Keratinocyte (primary cell): ENCODE measurements at regions not wholly inside any gene's neighbourhood (a gene's known extent, or its start where the extent isn't known, plus 50 kb on each side); places are given as distances from the start of the nearest gene placed in this dataset.

Source experiments
- DNase-seq: peaks from one replicate; pipeline ENCODE4 v3.0.0-alpha.2; 2011; ENCODE audit warnings: low read depth, missing footprints, low spot score
- FAIRE-seq: peaks from 2 replicates; lab custom pipeline; 2011; peaks lifted over from hg19 to GRCh38; lab: Jason Lieb, UNC
- H2AFZ ChIP-seq: 2 replicates; pipeline ENCODE4 v1.6.0; 2012; ENCODE audit warnings: low read length, control low read depth, inconsistent platforms; ENCODE audit not compliant: control insufficient read depth
- H3K27ac ChIP-seq: 2 replicates; pipeline ENCODE4 v1.5.1; 2011; ENCODE audit warnings: low read length; ENCODE audit not compliant: control insufficient read depth, insufficient read depth
- H3K27me3 ChIP-seq: 3 replicates; pipeline ENCODE4 v1.6.0; 2011; ENCODE audit warnings: low read length; ENCODE audit not compliant: control insufficient read depth, insufficient read depth; ENCODE audit errors: extremely low read depth
- H3K36me3 ChIP-seq, 2 experiments: 2 replicates in 1 of 2; 3 replicates in 1 of 2; pipeline ENCODE4 v1.5.1; 2011; ENCODE audit warnings: low read length in 2 of 2, mild to moderate bottlenecking in 1 of 2; ENCODE audit not compliant: control insufficient read depth in 2 of 2, insufficient read depth in 2 of 2; ENCODE audit errors: extremely low read depth in 1 of 2
- H3K4me1 ChIP-seq: 3 replicates; pipeline ENCODE4 v1.5.1; 2011; ENCODE audit warnings: low read length; ENCODE audit not compliant: control insufficient read depth, insufficient read depth; ENCODE audit errors: extremely low read depth
- H3K4me2 ChIP-seq: 3 replicates; pipeline ENCODE4 v1.6.0; 2011; ENCODE audit warnings: low read depth, low read length; ENCODE audit not compliant: control insufficient read depth, insufficient read depth; ENCODE audit errors: extremely low read depth
- H3K4me3 ChIP-seq, 3 experiments: fragments of 200-600 bp in 1 of 3; sonication (generic) in 1 of 3; 2 replicates in 2 of 3; 3 replicates in 1 of 3; pipeline ENCODE4 v1.5.1; 2011 to 2016; ENCODE audit warnings: low read length in 3 of 3, mild to moderate bottlenecking in 3 of 3, control low read depth in 2 of 3, inconsistent platforms in 1 of 3, low read depth in 1 of 3, mixed read lengths in 1 of 3, mixed run types in 1 of 3, moderate library complexity in 1 of 3; ENCODE audit not compliant: control insufficient read depth in 2 of 3, insufficient read depth in 2 of 3; ENCODE audit errors: extremely low read depth in 1 of 3
- H3K79me2 ChIP-seq: 2 replicates; pipeline ENCODE4 v1.6.0; 2012; ENCODE audit warnings: low read length; ENCODE audit not compliant: control insufficient read depth, insufficient read depth
- H3K9ac ChIP-seq: 3 replicates; pipeline ENCODE4 v1.6.0; 2011; ENCODE audit warnings: low read length; ENCODE audit not compliant: control insufficient read depth, insufficient read depth; ENCODE audit errors: extremely low read depth
- H3K9me1 ChIP-seq: 3 replicates; pipeline ENCODE4 v1.6.0; 2011; ENCODE audit warnings: low read length; ENCODE audit not compliant: control insufficient read depth, insufficient read depth; ENCODE audit errors: extremely low read depth
- H3K9me3 ChIP-seq: 2 replicates; pipeline ENCODE4 v1.5.1; 2012; ENCODE audit warnings: low read depth, low read length; ENCODE audit not compliant: control insufficient read depth
- H4K20me1 ChIP-seq: 3 replicates; pipeline ENCODE4 v1.6.0; 2011; ENCODE audit warnings: low read length; ENCODE audit not compliant: control insufficient read depth, insufficient read depth; ENCODE audit errors: extremely low read depth
- EZH2 ChIP-seq: IDR thresholded peaks from one replicate; pipeline ENCODE4 v1.6.1; 2012; ENCODE audit warnings: inconsistent platforms, mild to moderate bottlenecking, low read length, moderate library complexity
- dilution Hi-C: fragments of 300-500 bp; cut with MboI; formaldehyde crosslinking; loops from one replicate; pipeline ENCODE4 v1.7.0; 2020; ENCODE audit warnings: low sequenced_read_pairs; ENCODE audit not compliant: extremely low pct_ligation_motif_present
- TF ChIP-seq, protein P1 (sequence below), 3 experiments: IDR thresholded peaks in 1 of 3; conservative IDR thresholded peaks in 1 of 3; optimal IDR thresholded peaks in 1 of 3; 2 replicates in 2 of 3; 3 replicates in 1 of 3; pipeline versions ENCODE3 to v1.5.1; 2011; ENCODE audit warnings: low read length in 3 of 3, mild to moderate bottlenecking in 3 of 3, moderate library complexity in 2 of 3, control low read depth in 1 of 3, inconsistent platforms in 1 of 3; ENCODE audit not compliant: insufficient read depth in 2 of 3; ENCODE audit errors: extremely low read depth in 1 of 3

GRCh38 chr7:26461518-26461917 lies 169.9 kb downstream of the SNX10 start:
- Histone ChIP-seq H3K9me3 (no peaks in the 10 kb centered on the region), H2AFZ (no peak overlapping the region), H3K9me1 (no peaks in the 10 kb centered on the region), H3K27me3 (peaks cover 2% of the 10 kb centered on the region), H3K4me2 (no peak overlapping the region), H3K27ac (no peak overlapping the region), H3K79me2 (no peaks in the 10 kb centered on the region), H3K4me1 (no peaks in the 10 kb centered on the region), H4K20me1 (no peaks in the 10 kb centered on the region), H3K36me3 (no peaks in the 10 kb centered on the region), H3K9ac (no peak overlapping the region), H3K4me3 (no peak overlapping the region)
- FAIRE-seq (no peak), DNase-seq (no peak)
- dilution Hi-C loops, result no loop called here
- TF ChIP-seq EZH2, result no peak
- TF ChIP-seq, protein P1, sequence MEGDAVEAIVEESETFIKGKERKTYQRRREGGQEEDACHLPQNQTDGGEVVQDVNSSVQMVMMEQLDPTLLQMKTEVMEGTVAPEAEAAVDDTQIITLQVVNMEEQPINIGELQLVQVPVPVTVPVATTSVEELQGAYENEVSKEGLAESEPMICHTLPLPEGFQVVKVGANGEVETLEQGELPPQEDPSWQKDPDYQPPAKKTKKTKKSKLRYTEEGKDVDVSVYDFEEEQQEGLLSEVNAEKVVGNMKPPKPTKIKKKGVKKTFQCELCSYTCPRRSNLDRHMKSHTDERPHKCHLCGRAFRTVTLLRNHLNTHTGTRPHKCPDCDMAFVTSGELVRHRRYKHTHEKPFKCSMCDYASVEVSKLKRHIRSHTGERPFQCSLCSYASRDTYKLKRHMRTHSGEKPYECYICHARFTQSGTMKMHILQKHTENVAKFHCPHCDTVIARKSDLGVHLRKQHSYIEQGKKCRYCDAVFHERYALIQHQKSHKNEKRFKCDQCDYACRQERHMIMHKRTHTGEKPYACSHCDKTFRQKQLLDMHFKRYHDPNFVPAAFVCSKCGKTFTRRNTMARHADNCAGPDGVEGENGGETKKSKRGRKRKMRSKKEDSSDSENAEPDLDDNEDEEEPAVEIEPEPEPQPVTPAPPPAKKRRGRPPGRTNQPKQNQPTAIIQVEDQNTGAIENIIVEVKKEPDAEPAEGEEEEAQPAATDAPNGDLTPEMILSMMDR (optimal IDR thresholded peaks at IDR 0.05 in 1 of 3, IDR thresholded peaks at IDR 0.05 in 1 of 3, conservative IDR thresholded peaks at IDR 0.05 in 1 of 3; ENCODE audit: extremely low read depth in 1 of 3, insufficient read depth in 2 of 3, low read length in 3 of 3), result no peak

- no peaks in the 10 kb centered on the region for H3K9me3 ChIP-seq
- H3K27me3 ChIP-seq, result peaks cover 11% of the 10 kb centered on the region
- DNase-seq, result no peak
- no peak overlapping the region for H3K4me3 ChIP-seq
- H2AFZ ChIP-seq, result no peak overlapping the region
- H3K4me1 ChIP-seq, result no peaks in the 10 kb centered on the region
- no peaks in the 10 kb centered on the region for H3K79me2 ChIP-seq
- H3K27ac ChIP-seq, result no peak overlapping the region
- FAIRE-seq, result no peak
- TF ChIP-seq, protein P1 (optimal IDR thresholded peaks at IDR 0.05 in 1 of 3, IDR thresholded peaks at IDR 0.05 in 1 of 3, conservative IDR thresholded peaks at IDR 0.05 in 1 of 3; ENCODE audit: extremely low read depth in 1 of 3, insufficient read depth in 2 of 3, low read length in 3 of 3), result no peak
- no peak for TF ChIP-seq EZH2
- no peaks in the 10 kb centered on the region for H4K20me1 ChIP-seq
- H3K4me2 ChIP-seq, result no peak overlapping the region
- no peak overlapping the region for H3K9ac ChIP-seq
- no peaks in the 10 kb centered on the region for H3K9me1 ChIP-seq
- H3K36me3 ChIP-seq, result no peaks in the 10 kb centered on the region
- dilution Hi-C loops, result no loop called here
Observed at GRCh38 chr7:26466007-26466406, 174.3 kb downstream of the SNX10 start.
